HG03457 (cell line): ENCODE measurements at regions not wholly inside any gene's neighbourhood (a gene's known extent, or its start where the extent isn't known, plus 50 kb on each side); places are given as distances from the start of the nearest gene placed in this dataset.
"Not testable (repeated sequence)": the region's sequence is repeated elsewhere in the genome, so short reads cannot be mapped to it uniquely, and the experiment has no call there.

Experiments used
- ATAC-seq: cut with Tn5 transposase; IDR thresholded peaks from one replicate; pipeline ENCODE4 v1.9.1; 2021; ENCODE audit warnings: moderate number of reproducible peaks; ENCODE audit not compliant: unreplicated experiment

GRCh38 chr6:6412221-6412620 lies 91.8 kb upstream of the F13A1 start:
- no peak for ATAC-seq

GRCh38 chr6:6412700-6413099 lies 92.2 kb upstream of the F13A1 start:
- no peak for ATAC-seq

DNA sequence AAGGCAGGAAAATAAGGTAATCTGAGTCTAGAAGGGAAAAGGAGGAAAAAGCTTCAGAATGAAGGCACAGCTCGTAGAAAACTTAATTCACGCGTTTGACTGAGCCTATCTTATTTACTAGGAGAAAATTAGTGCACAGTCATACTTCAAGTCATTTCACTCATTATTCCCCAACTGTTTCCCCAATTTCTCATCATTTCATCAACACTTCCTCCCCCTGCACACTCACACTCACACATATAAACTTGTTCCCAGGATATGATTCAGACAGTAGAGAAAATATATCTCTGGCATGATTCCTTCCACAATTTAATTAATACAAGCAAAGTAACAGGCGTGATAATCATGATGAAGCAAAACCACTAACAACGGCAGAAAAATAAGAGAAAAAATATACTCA lies 94.5 kb upstream of the F13A1 start:
- ATAC-seq: no peak

- no peak for ATAC-seq
Measured at GRCh38 chr6:6417475-6417874, 97.0 kb upstream of the F13A1 start.

DNA sequence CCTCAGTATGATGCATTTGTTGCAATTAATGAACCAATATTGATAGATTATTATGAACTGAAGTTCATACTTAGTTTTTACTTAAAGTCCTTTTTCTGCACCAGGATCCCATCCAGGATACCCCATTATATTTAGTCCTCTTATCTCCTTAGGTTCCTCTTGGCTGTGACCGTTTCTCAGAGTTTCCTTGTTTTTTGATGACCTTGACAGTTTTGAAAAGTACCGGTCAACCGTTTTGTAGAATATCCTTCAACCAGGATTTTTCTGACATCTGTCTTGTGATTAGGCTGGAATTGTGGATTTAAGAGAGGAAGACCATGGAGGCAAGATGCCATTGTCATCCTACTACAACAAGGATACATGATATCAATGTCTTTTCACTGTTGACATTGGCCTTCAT lies 98.0 kb upstream of the F13A1 start:
- ATAC-seq: no peak

DNA sequence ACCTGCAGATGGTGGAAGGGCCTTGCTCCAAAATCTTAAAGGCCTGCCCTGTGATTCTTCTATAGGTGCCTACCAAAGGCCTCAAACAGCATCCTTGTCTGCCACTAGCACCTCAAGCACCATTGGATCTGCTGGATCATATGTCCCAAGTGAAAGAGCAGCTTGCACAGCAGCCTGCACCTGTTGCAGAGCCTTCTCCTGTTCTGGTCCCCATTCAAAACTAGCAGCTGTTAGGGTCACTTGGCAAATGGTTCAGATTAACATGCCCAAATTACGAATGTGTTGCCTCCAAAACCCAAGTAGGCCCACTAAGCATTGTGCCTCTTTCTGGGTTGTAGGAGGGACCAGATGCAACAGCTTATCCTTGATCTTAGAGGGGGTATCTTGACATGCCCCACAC lies 99.6 kb upstream of the F13A1 start:
- no peak for ATAC-seq

DNA sequence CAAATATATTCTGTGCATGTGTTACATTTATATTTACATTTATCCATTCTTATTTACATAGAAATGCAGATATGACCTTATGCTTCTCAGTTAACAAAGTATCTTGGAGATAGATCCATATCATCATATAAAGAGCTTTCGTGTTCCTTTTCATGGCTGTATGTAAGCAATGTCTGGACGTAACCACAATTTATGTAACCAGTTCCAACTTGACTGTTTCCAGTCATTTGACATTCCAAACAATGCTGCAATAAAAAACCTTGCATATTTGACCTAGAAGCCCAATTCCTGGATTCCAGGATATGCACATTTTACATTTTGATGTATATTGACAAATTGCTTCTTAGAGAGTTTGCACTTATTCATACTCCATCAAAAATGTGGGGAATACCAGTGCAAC lies 113.7 kb upstream of the F13A1 start:
- no peak for ATAC-seq

DNA sequence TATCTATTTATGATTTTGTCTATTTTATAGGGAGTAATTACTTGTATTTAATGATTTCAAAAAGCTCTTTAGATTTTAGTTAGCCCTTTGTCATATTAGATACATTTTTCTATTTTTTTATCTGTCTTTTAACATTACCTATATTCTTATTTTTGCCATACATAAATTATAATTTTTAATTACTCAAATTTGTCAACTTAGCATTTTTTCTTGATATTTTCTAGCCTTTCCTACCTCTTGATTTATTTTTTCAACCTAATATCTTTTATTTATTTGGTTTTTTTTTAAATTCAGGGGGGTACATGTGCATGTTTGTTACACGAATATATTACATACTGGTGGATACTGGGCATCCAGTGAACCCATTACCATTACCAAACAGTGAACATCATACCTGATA lies 114.3 kb upstream of the F13A1 start:
- ATAC-seq: no peak

- ATAC-seq: no peak
Measured at GRCh38 chr6:6436366-6436765, 115.9 kb upstream of the F13A1 start.

- ATAC-seq: no peak
Measured at GRCh38 chr6:6436946-6437345, 116.5 kb upstream of the F13A1 start.

GRCh38 chr6:6438286-6438685 lies 117.8 kb upstream of the F13A1 start:
- no peak for ATAC-seq

- ATAC-seq: no peak
Measured at GRCh38 chr6:6439778-6440177, 119.3 kb upstream of the F13A1 start.

- no peak for ATAC-seq
Measured at GRCh38 chr6:6452002-6452401, 131.5 kb upstream of the F13A1 start.

DNA sequence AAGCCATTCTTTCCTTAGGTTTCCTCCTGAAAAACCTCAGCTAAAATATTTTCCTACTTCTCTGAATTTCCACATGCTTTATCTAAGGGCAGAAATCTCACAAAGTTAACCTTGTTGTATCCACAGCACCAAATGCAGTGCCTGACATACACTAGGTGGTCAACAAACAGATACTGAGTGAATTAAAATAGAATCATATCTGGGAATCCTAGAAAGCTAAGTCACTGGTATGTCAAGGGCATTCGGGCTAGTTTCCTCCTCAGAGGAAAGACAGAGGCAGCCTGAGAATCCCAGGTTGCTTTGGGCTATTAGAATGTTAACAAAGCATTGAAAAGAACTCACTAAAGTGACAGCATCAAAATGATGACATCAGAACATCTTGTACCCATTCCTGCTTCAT lies 132.7 kb upstream of the F13A1 start:
- ATAC-seq: no peak

DNA sequence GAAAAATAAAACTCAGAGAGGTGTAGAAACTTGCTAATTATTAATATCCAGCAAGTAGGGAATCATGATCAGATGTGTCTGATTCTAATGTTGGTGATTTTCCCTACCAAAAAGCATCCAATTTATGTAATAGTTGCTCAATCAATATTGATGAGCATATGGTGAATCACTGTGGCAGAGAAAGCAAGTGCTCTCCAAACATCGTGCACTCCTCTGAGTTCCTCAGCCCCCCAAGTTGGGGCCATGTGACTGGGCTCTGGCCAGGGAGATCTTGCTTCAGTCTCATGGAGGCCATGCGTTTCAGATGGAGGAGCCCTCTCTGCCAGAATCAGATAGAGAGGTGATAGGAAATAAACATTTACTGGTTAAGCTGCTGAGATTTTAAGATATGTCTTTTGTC lies 133.2 kb upstream of the LY86 start:
- no peak for ATAC-seq

- ATAC-seq: no peak
Measured at GRCh38 chr6:6458172-6458571, 130.3 kb upstream of the LY86 start.

DNA sequence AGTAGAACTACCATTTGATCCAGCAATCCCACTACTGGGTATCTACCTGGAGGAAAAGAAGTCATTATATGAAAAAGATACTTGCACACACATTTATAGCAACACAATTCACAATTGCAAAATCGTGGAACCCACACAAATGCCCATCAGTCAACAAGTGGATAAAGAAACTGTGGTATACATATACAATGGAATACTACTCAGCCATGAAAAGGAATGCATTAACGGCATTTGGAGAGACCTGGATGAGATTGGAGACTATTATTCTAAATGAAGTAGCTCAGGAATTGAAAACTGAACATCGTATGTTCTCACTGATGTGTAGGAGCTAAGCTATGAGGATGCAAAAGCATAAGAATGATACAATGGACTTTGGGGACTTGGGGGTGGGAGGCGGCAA lies 128.6 kb upstream of the LY86 start:
- ATAC-seq: not testable (repeated sequence)

GRCh38 chr6:6460416-6460815 lies 128.1 kb upstream of the LY86 start:
- no peak for ATAC-seq

GRCh38 chr6:6461138-6461537 lies 127.4 kb upstream of the LY86 start:
- ATAC-seq: no peak

GRCh38 chr6:6466967-6467761 lies 121.4 kb upstream of the LY86 start:
- no peak for ATAC-seq

DNA sequence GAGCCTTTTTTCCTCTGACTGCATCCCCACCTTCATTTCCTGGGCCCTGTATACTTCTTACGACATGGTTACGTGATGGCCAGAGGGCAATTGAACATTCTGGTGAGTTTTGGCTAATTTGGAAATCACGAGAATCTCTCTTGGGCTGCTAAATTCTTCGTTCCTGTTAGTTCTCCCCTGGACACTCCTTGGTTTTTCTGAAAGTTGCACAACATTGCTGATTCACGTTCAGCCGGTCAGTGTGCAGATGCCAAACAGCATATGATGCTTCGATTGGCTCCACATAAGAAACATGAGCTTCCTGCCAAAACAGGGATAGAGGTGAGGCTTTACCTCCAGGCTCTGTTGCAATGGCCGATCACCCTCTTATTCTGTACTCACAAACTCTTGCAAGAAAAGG lies 119.4 kb upstream of the LY86 start:
- ATAC-seq: no peak

GRCh38 chr6:6470123-6470522 lies 118.4 kb upstream of the LY86 start:
- ATAC-seq: no peak

DNA sequence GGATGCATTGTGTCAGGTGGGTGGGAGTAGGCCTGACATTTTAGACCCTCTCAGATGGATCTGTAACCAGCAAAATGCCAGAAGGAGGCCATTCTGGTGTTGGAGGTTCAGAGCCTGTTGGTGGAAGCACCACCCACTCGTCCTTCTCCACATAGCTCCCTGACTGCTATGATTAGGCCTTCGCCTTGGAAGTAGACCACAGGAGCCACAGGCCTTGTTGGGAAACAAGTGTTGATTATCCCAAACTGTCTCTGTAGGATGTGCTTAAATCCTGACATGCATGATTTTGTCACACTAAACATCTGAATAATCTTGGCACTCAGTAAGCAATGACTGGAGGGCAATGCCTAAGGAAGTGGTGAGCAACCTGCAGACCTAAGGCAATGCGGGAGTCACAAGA lies 117.2 kb upstream of the LY86 start:
- ATAC-seq: no peak
